ENCODE measurements at regions not wholly inside any gene's neighbourhood (a gene's known extent, or its start where the extent isn't known, plus 50 kb on each side); places are given as distances from the start of the nearest gene placed in this dataset.

DNA sequence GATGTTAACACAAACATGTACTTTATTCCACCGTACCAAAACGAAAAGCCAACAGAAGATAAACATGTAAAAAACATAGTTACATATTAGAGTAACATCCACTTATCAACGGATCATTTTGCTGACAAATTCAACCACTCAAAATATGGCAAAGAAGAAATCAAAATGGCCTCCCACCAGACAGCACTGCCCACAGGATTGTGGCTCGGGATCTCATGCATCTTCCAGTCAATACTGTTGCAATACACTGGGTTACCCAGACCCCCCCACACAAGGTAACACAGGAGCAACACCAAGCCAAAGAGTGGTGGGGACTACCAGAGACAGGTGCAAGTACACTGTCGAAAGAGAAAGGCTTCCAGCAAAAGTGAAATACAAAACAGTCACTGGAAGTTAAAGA, 57.9 kb upstream of the NHSL1 start:
- no peaks in the 10 kb centered on the region for H3K4me1 ChIP-seq (ENCODE audit: control insufficient read depth, insufficient read depth, low read length)
- no peaks in the 10 kb centered on the region for H3K9me3 ChIP-seq (replicated peaks; ENCODE audit: control insufficient read depth, insufficient read depth, low read length)
- 37% methylated on average over 5 of the region's 5 CpGs for WGBS (ENCODE audit: insufficient coverage, insufficient replicate concordance, low lambda C conversion rate, missing lambda C conversion rate)
- no TSS peak for BruUV-seq (replicated peaks)
- H4K20me1 ChIP-seq (ENCODE audit: control insufficient read depth, insufficient read depth): no peaks in the 10 kb centered on the region
- DNase-seq (ENCODE audit: low read depth, low spot score) (no peak), ATAC-seq (no peak), FAIRE-seq (no peak)
- no peaks in the 10 kb centered on the region for H3K27me3 ChIP-seq (replicated peaks in 1 of 2; ENCODE audit: control insufficient read depth in 2 of 2, insufficient read depth in 2 of 2, low read length in 1 of 2)
- no peaks in the 10 kb centered on the region for H3K36me3 ChIP-seq (ENCODE audit: control insufficient read depth in 2 of 2, insufficient read depth in 2 of 2, low read length in 1 of 2)
- ChIA-PET RAD21 (ENCODE audit: unreplicated experiment) (no interaction called here), SMC1A (ENCODE audit: uncharacterized antibody, unreplicated experiment) (no interaction called here), POLR2A (no interaction called here), CTCF (no interaction called here)
- in situ Hi-C loops (cut with MboI): no loop called here
- no peak overlapping the region for H3K4me3 ChIP-seq
- H2AFZ ChIP-seq (ENCODE audit: control insufficient read depth, low read depth, low read length): no peak overlapping the region
- H3K79me2 ChIP-seq (ENCODE audit: control insufficient read depth, insufficient read depth, low read length): no peaks in the 10 kb centered on the region
- H3K9ac ChIP-seq (ENCODE audit: control insufficient read depth, insufficient read depth, low read length): no peak overlapping the region
- no peak for TF ChIP-seq FOXM1 (IDR thresholded peaks at IDR 0.05; ENCODE audit: low read depth, low read length)
- TF ChIP-seq YBX1 (IDR thresholded peaks at IDR 0.05): no peak
- TF ChIP-seq CBX3 (IDR thresholded peaks at IDR 0.05; ENCODE audit: borderline replicate concordance, low read depth): no peak
- TF ChIP-seq TCF7 (IDR thresholded peaks at IDR 0.05; ENCODE audit: borderline replicate concordance): no peak
- TF ChIP-seq POU2F2 (IDR thresholded peaks at IDR 0.05; ENCODE audit: borderline replicate concordance, low read depth, low read length): no peak
- TF ChIP-seq NRF1 (conservative IDR thresholded peaks at IDR 0.05; ENCODE audit: low read depth, low read length): no peak
- TF ChIP-seq CBFB (IDR thresholded peaks at IDR 0.05; ENCODE audit: low read depth): no peak
- no peak for TF ChIP-seq NFYA (IDR thresholded peaks at IDR 0.05; ENCODE audit: borderline replicate concordance, low read depth, low read length)
- TF ChIP-seq TARDBP (IDR thresholded peaks at IDR 0.05; ENCODE audit: borderline replicate concordance): no peak
- TF ChIP-seq WRNIP1 (IDR thresholded peaks at IDR 0.05; ENCODE audit: borderline replicate concordance, low read depth, low read length): no peak
- TF ChIP-seq FOXK2 (IDR thresholded peaks at IDR 0.05): no peak
- no peak for TF ChIP-seq CHD2 (IDR thresholded peaks at IDR 0.05; ENCODE audit: borderline replicate concordance, low read depth, low read length)
- no peak for TF ChIP-seq IKZF2 (IDR thresholded peaks at IDR 0.05)
- TF ChIP-seq, protein P1, sequence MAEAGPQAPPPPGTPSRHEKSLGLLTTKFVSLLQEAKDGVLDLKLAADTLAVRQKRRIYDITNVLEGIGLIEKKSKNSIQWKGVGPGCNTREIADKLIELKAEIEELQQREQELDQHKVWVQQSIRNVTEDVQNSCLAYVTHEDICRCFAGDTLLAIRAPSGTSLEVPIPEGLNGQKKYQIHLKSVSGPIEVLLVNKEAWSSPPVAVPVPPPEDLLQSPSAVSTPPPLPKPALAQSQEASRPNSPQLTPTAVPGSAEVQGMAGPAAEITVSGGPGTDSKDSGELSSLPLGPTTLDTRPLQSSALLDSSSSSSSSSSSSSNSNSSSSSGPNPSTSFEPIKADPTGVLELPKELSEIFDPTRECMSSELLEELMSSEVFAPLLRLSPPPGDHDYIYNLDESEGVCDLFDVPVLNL (IDR thresholded peaks at IDR 0.05; ENCODE audit: low read depth, low read length): no peak
- TF ChIP-seq NFYB (IDR thresholded peaks at IDR 0.05; ENCODE audit: insufficient read depth, low read depth, low read length): no peak
- TF ChIP-seq SIX5 (IDR thresholded peaks at IDR 0.05; ENCODE audit: low read depth, low read length, severe bottlenecking): no peak
- no peak overlapping the region for H3K4me2 ChIP-seq (ENCODE audit: control insufficient read depth, insufficient read depth)
- intact Hi-C loops (cut with micrococcal nuclease; ENCODE audit: unreplicated experiment): no loop called here
- H3K27ac ChIP-seq (ENCODE audit: control insufficient read depth, insufficient read depth): no peak overlapping the region

Measured in GM12878 (cell line).